Astrocyte (in vitro differentiated cells and primary cell): ENCODE measurements at regions not wholly inside any gene's neighbourhood (a gene's known extent, or its start where the extent isn't known, plus 50 kb on each side); places are given as distances from the start of the nearest gene placed in this dataset.

Experiments
- EZH2 ChIP-seq: IDR thresholded peaks from 2 replicates; pipeline ENCODE4 v1.6.1; 2012; ENCODE audit warnings: mild to moderate bottlenecking, low read length, inconsistent platforms; ENCODE audit not compliant: insufficient read depth
- TF ChIP-seq, protein P1 (sequence below): IDR thresholded peaks from 2 replicates; pipeline ENCODE4 v1.5.1; 2011; ENCODE audit warnings: low read depth, mild to moderate bottlenecking, inconsistent platforms, low read length, moderate library complexity; ENCODE audit not compliant: insufficient read depth

DNA sequence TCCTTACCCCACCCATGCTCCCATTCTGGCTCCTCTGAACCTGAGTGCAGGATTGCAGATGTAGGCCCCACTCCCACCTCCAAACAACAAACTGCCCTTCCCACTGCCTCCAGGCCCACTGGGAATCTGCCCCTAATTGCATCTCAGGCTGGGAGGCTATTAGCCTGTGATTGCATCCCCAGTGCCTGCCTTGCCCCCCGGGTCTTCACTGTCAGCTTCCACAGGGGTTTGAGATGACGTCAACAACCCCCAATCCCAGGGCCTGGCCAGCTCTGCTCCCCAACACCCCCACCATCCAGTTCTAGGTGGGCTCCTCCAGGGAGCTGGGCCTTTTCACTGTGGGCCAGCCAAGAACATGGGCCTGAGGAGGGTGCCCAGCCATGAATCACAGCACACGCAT is 91.5 kb downstream of the PCDH1 start:
- TF ChIP-seq, protein P1, sequence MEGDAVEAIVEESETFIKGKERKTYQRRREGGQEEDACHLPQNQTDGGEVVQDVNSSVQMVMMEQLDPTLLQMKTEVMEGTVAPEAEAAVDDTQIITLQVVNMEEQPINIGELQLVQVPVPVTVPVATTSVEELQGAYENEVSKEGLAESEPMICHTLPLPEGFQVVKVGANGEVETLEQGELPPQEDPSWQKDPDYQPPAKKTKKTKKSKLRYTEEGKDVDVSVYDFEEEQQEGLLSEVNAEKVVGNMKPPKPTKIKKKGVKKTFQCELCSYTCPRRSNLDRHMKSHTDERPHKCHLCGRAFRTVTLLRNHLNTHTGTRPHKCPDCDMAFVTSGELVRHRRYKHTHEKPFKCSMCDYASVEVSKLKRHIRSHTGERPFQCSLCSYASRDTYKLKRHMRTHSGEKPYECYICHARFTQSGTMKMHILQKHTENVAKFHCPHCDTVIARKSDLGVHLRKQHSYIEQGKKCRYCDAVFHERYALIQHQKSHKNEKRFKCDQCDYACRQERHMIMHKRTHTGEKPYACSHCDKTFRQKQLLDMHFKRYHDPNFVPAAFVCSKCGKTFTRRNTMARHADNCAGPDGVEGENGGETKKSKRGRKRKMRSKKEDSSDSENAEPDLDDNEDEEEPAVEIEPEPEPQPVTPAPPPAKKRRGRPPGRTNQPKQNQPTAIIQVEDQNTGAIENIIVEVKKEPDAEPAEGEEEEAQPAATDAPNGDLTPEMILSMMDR = no peak
- TF ChIP-seq EZH2 = no peak
